Stomach (tissue), 4 donors: ENCODE measurements at regions not wholly inside any gene's neighbourhood (a gene's known extent, or its start where the extent isn't known, plus 50 kb on each side); places are given as distances from the start of the nearest gene placed in this dataset.

ENCODE experiments used
- CTCF ChIP-seq, 7 experiments: fragments of 450-650 bp in 4 of 7; fragments of 200-600 bp in 3 of 7; sonication (generic) in 3 of 7; IDR thresholded peaks; one replicate each; pipeline ENCODE4 v1.5.1; 2016 to 2019; ENCODE audit warnings: antibody characterized with exemption in 7 of 7, control low read depth in 2 of 7, mild to moderate bottlenecking in 1 of 7
- EP300 ChIP-seq: sonication (generic); formaldehyde crosslinking; IDR thresholded peaks from one replicate; pipeline ENCODE4 v1.6.1; 2017; ENCODE audit warnings: antibody characterized with exemption
- POLR2A ChIP-seq, 4 donors: fragments of 450-650 bp; IDR thresholded peaks; one replicate each; pipeline ENCODE4 v1.6.1; 2016; ENCODE audit warnings: antibody characterized with exemption in 4 of 4, control low read depth in 2 of 4, mild to moderate bottlenecking in 1 of 4, moderate library complexity in 1 of 4
- POLR2AphosphoS5 ChIP-seq, 3 donors: sonication (generic); formaldehyde crosslinking; IDR thresholded peaks; one replicate each; pipeline ENCODE4 v1.6.1; 2016; ENCODE audit warnings: antibody characterized with exemption in 3 of 3

DNA sequence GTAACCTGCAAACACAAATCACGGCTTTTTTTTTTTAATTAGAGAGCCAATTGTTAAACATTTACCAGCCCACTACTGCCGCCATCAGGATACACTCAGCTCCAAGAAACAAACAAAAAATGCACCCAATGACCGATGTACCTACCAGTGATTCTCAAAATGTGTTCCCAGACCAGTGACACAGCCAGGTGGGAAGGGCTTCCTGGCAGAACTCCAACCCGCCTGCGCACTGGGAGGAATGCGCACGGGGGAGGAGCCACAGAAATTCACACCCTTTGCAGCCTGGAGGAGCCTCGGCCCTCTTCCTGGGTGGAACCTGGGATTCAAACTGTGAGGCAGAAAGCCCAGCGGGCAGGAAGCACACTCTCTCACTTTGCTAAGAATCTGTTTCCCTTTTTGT lies 255.9 kb downstream of the TBC1D4 start:
- no peak for TF ChIP-seq CTCF (IDR thresholded peaks at IDR 0.05)
- TF ChIP-seq POLR2A (IDR thresholded peaks at IDR 0.05) = no peak
- no peak for TF ChIP-seq POLR2AphosphoS5 (IDR thresholded peaks at IDR 0.05)
- TF ChIP-seq EP300 = no peak
